Epithelial cell of prostate (primary cell): ENCODE measurements at regions not wholly inside any gene's neighbourhood (a gene's known extent, or its start where the extent isn't known, plus 50 kb on each side); places are given as distances from the start of the nearest gene placed in this dataset.

Experiments used
- DNase-seq: peaks from one replicate; pipeline ENCODE4 v3.0.0-alpha.2; 2011; ENCODE audit warnings: low read depth, low spot score
- H3K27ac ChIP-seq: fragments of 450-650 bp; 2 replicates; pipeline ENCODE4 v1.5.1; 2017; ENCODE audit warnings: mild to moderate bottlenecking

DNA sequence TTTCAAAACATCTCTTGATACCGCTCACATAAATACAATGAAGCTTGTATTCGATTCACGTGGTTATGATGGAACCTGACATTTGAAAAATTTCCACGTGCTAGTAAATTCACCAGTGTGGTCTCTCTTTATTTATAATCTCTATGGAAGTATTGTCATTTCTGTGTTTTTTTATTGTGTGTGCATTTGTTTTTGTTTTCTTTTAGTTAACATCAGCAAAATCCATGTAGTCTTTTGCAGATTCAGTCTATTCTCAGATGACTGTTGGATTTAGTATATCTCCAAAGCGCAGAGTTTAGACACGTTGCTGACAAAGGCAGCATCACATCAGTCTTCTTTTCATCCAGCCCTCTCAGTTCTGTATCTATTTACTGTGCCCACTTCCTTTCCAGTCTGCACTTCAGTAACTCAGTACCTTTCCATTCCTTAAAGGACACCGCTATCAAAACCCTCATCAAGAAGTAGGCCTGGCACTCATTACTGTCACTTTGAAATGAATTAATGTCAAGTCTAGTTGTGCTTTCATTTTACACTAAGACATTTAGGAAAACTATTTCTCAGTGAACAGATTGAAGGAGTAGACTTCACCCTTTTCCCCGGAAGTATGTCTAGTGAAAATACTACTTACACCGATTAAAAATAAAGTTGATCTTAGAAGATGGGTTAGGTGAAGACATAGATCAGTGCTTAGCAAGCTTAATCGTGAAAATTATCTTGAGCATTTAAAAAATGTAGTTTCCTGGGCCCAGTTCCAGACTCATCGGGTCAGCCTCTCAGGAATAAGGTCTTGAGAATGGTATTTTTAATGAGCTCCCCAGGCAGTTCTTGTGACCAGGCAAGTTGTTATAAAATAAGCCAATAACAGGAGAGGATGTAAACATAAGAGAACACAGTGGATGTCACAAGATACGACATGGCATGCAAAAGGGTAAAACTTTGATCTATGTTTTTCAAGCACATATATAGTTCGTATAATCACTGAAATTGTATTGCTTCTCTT is 506.8 kb upstream of the ZEB2 start:
- DNase-seq = no peak
- H3K27ac ChIP-seq = no peak overlapping the region

DNA sequence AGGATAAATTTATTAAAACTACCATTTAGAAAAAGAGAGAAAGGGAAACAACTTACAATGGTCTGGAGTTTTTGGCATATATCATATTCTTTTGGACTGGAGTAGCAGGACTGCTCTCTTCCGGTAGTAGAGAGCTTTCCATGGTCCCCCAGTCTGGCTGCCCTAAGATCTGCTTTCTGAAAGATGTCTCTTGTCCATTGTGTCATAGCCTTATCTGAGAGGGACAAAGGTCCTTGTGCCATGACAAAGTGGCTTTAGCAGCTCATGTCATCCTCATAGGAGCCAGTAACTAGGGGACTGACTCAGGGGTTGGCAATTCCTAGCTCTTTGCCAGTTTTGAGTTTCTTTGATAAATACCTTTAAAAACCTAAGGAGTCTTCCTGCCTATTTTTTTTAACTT is 505.5 kb upstream of the ZEB2 start:
- no peak overlapping the region for H3K27ac ChIP-seq
- DNase-seq = no peak

DNA sequence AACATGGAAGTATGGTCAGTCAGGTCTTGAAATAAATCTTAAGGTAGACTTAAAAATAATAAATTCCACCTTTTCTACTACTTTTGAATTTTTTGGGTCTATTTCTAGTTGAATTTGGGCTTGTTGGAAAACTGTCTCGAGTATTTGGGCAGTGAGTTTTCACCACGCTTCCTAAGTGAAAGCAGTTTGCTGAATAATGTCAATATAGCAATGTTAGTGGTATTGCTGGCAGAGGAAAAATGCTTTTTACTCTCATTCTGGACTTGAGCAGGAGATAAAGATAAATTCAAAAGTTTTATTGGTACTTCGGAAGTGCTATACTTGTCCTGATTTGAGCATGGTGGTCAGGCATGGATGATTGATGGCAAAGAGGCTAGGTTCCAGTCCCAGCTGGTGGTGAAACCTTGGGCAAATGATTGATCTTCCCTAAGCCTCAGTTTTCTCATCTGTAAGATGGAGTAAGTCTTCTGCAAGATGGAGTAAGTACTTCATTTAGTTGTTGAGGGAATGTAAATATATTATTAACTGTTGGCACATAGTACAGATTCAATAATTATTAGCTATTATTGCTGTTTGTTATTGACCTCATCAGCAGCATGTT is 503.5 kb upstream of the ZEB2 start:
- no peak overlapping the region for H3K27ac ChIP-seq
- DNase-seq = no peak

DNA sequence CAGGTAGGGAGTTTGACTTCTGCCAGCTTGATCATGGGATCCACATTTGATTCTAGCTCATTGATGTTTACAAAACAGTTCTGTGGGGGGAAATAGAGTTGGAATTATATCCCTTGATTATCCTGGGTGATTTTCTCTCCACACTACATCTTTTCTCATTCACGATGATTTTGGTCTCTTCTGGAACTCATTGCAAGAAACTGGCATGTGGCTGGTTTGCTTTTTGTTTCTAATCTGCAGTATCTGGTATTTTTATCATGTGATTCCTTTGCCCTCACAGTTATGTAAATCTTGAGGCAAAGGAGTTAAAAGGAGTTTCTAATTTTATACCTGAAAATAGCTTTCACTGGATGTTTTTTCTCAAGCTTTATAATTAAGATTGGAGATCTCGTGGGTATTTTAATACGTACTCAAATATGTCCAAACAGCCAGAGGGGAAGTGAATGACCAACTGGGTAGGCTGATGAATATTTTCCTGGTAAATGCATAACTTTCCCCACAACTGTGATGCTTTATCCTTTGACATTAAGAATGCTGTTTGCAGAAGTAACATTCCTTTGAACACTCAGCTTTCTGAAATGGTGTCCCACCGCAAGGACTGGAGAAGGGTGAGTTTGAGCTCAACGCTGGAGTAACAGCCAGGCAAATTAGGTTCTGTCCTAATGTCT is 502.9 kb upstream of the ZEB2 start:
- H3K27ac ChIP-seq = no peak overlapping the region
- no peak for DNase-seq

DNA sequence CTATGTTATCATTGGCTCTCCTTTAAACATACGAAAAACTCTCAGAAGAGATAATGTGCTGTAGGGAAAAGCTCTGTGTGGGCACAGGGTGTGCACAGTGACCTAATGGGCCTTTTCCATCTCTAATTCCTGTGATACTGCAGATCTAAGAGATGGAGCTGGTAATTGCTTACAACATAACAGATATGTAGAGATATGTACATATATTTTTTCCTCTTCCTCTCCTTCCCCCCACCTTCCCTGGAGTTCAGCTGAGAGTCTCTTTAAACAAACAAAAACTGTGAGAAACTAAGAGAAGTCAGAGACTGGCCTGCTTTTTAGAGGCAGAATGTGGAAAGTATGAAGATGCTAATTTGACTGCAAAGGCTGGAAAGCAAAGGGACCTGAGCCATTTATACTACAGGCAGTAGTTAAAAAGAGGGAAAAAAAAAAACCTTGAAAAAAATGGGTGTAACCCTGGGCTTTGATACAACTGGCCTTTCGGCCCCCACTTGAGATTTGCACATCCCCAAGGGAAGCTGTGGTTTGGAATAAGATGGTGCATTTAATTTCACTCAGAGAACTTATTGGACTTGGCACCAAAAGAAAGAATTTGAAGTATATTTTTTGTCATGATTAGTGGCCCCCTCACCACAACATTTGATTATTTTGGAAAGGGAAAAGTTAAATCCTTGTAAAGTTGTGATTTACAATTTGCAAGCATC is 502.2 kb upstream of the ZEB2 start:
- no peak overlapping the region for H3K27ac ChIP-seq

DNA sequence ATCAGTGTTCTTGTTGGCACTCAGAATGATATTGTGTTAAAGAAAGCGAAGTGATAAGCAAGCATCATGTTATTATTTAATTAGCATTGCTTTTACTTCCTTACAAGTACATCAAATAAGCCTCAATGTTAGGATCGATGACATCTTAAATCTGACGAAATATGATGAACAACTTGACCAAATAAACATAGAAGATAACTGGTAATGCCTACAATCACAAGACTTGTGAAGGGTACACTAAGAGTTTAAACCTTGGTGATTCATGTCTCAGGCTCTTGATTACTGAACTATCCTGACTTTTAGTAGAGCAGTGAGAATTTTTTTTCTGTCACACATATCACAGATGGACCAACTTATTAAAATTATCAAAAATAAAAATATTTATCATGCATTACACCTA is 500.8 kb upstream of the ZEB2 start:
- no peak for DNase-seq
- no peak overlapping the region for H3K27ac ChIP-seq

More for the DNA sequence above, 502.2 kb upstream of the ZEB2 start:
- no peak for DNase-seq

DNA sequence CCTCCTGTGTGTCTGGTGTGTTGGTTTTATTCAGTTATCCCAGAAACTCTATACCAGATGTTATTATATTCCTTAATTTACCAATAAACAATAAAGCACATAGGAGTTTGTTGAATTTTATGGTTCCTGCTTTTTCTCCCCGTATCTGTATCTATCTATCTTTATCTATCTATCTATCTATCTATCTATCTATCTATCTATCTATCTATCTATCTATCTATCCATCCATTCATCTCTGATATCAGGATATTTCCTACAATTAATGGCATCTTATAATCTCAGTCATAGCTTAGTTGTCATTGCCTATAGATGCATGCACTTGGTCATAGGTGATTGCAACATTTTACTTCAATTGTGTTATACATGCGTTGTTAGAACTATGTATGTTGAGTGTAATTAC is 500.2 kb upstream of the ZEB2 start:
- no peak overlapping the region for H3K27ac ChIP-seq
- no peak for DNase-seq

DNA sequence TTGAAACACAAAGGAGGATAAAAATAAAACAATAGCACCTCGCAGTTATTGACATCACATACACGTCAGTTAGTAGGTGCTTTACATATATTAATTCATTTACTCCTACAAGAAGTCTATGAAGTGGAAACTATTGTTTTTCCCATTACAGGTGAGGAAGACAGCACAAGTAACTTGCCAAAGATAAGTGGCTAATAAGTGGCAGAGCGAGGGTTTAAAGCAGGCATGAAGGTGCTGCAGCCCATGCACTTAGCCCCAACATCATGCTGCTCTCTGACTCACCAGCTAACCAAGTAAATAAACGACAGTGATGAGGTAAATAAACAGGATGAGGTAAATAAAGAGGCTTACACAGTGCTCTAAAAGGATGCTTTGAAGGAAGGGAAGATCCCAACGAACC is 498.6 kb upstream of the ZEB2 start:
- DNase-seq = no peak
- no peak overlapping the region for H3K27ac ChIP-seq

DNA sequence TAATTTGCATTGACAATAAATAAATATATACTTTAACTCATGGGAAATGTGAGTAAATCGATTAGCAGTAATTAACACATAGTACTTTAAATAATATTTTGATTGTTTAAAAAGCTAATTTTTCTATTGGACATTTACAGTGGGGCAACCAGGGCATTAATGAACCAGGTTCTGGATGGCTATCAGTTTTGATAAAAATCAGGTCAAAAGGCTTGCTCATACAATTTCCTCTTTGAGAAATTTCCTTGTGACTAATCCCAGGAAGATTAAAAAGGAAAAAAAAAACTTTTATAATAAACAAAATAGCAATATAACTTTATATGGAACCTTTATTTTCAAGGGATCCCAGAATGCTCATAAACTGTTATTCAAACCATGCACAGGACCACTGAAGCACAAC is 497.2 kb upstream of the ZEB2 start:
- no peak for DNase-seq
- no peak overlapping the region for H3K27ac ChIP-seq

DNA sequence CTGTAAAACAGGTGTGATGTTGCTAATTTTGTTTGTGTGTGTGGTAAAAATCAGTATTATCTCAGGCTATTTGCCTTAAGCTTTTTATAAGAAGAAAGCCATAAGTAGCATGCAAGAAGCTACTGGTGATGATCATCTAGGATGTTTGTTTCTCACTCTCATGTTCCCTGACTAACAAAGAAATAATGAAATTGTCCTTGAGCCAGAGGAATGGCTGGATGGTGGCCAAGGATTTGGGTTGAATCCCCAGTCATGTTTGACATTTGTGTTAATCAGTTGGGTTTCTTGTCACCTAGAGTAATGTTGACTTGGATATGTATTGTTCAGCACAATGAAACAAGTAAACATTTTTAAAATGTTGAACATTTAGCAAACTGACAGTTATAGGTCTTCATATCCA is 496.8 kb upstream of the ZEB2 start:
- no peak overlapping the region for H3K27ac ChIP-seq
- DNase-seq = no peak

DNA sequence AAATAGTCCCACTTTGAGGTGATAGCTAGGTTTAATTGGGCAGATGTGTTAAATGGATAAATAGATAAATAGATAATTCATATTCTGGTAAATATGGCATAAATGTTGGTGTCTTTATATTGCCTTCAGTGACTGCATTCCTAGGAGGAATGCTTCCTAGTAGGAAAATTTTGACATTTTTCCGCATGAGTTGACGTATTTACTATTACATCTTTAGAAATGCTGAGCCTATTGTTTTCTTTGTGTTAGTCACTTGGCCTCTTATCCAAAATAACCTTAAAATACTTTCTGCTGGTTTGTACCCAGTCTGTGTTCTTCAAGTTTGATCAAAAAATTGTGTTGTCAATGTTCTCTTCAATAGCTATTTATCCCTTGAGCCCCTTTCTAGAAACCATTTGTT is 495.6 kb upstream of the ZEB2 start:
- DNase-seq = no peak
- no peak overlapping the region for H3K27ac ChIP-seq

DNA sequence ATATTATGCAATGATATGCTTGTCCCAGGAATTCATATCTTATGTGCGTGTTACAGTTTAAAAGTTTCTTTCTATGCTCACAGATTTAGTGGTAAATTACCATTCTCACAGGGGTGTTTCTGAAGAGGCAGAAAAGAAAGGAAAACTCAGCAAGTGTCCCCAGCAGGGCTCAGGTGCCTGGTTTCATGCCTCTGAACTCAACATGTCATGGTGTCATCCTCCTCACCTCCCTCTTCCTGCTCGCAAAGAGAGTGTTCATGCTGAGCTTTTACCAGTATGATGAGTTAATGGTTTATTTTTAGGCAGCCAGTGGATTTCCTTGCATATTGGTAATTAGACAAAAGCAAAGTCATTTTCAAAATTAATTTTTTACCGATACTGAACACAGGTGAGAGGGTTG is 492.9 kb upstream of the ZEB2 start:
- no peak overlapping the region for H3K27ac ChIP-seq
- no peak for DNase-seq

DNA sequence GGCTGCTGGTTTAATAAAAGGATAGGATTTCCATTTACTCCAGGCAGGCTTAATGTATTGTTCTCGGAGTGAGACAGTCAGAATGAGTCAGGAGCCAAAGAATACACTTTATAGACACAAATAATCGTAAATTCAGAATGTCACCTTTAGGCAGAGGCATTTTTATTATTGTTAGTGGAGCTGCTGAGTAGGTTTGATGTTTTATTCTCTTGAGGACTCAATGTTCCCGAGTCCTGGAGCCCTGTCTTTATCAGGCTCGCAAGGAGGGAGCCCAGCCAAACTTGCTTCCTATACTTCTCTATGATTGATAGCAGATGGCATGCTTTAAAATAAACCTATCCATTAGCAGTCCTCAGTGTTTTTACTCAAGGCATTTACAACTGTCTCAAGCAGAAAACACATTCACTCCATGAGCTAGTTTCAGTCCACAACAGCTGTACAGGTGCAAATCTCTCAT is 492.3 kb upstream of the ZEB2 start:
- peak overlapping the region; percentile 17 for H3K27ac ChIP-seq
- peak; percentile 36 for DNase-seq

DNA sequence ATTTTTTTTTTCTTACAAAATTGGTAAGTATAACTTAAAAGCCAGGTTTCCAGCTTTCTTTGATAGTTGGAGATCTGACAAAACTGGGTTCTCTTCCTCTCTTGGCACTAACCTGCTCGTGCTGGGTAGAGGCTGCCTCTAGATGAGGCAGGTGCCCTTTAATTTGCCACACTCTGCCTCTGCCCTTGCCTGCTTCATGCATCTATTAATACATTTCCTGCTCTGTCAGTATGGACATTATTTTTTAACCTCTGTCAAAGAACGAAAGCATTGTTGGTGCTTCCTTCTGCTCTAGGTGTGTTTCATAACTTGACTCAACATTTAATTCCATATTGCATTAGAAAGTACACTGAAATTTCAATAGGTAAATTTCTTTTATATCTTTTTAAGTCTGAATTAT is 490.7 kb upstream of the ZEB2 start:
- H3K27ac ChIP-seq = no peak overlapping the region
- no peak for DNase-seq

DNA sequence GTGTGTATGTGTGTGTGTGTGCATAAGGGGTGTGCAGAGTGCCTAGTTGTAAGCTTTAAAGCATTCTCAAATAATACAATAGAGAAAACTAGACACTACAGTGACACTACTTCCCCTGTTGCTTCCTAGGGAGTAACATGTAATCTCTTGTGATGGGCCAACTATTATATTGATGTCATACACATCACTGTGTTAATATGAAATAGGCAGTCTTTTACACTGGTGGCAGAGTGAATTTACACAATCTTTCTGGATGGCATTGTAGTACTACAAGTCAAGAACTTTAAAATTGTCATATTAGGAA is 488.0 kb upstream of the ZEB2 start:
- H3K27ac ChIP-seq = peak overlapping the region; percentile 62
- no peak for DNase-seq

DNA sequence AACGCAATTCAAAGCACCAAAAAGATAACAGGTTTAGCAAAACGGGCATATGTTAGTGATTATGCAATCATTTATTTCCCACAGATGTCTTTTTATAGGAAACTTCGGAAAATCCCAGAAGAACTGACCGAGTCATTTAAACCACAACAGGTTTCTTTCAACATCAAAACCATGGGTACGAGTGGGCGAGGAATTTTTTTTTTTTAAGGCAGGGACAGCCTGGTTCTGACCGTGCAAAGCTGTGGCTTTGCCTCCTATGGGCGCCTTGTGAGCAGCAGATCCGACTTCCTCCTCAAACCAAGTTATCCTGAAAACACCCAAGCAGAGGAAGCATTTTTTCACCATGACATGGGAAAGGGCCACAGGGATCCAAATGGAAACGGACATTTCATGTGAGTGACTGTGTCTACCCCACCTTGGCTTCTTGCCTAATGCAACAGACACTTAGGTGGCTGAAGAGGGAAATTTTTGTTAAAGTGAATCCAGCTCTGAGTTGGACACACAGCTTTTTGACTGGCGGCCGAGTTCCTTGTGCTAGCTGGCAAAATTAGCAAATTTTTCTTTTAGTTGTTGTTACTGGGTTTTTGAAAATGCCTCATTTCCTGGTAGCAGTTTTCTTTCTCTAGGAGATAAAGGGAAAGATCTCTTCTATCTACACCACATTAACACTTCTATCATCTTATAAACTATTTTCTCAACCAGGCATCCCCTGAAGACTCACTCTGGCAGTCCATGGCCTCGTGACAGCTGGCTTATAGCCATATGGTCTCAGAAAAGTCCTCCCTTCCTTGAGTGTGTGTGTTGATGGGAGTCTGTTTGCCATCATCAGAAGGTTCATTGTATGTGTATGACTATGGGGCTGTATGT is 487.4 kb upstream of the ZEB2 start:
- DNase-seq = no peak
- peak overlapping the region; percentile 62 for H3K27ac ChIP-seq

DNA sequence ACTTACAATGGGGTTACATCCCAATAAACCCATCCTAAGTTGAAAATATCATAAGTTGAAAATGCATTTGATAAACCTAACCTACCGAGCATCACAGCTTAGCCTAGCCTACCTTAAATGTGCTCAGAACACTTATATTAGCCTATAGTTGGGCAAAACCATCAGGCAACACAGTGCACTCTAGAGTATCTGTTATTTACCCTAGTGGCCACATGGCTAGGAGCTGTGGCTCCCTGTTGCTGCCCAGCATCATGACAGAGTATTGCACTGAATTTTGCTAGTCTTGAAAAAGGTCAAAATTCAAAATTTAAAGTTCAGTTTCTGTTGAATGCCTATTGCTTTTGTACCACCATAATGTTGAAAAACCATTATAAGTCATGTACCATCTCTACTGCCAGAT is 482.7 kb upstream of the ZEB2 start:
- no peak overlapping the region for H3K27ac ChIP-seq
- DNase-seq = no peak

DNA sequence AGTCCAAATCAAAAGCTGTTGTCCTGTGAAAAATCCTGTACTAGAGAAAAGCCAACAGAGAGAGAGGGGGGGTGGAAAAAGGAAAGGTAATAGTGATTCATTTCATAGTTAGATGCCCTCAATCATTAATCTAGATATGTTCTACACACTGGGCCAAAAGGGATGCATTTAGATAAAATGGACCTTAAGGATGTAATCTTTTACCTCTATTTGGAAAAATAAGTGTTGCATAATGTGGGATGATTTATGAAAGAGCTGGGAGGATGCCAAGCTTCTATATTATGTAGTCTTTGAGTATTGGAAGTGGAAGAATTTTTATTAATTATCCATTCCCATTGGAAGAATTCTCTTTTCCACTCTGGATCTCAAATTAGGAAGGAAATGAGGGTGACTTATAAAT is 480.5 kb upstream of the ZEB2 start:
- DNase-seq = no peak
- no peak overlapping the region for H3K27ac ChIP-seq

DNA sequence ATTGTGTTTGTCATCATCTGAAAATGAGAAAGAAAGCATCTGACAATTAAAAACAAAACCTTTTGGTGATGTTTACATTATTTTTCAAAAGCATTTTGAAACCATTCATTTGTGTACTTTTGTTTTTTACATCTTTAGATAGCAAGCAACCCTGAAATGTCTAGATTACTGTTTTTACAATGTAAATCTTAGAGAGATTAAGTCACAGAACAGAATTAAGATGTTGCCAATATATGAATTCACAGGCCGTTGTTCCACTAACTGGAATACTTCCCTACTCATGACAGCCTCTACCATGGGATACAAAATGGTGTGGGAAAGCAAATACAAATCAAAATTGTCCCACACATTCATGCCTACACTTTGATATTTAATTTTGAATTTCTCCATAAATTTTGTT is 480.0 kb upstream of the ZEB2 start:
- H3K27ac ChIP-seq = no peak overlapping the region
- DNase-seq = no peak
